Mucosa of gallbladder (tissue), 1 donor: ENCODE measurements at regions not wholly inside any gene's neighbourhood (a gene's known extent, or its start where the extent isn't known, plus 50 kb on each side); places are given as distances from the start of the nearest gene placed in this dataset.
"Not testable (repeated sequence)": the region's sequence is repeated elsewhere in the genome, so short reads cannot be mapped to it uniquely, and the experiment has no call there.

ENCODE experiments used
- DNase-seq: peaks from one replicate; pipeline ENCODE4 v3.0.0-alpha.2; 2020; ENCODE audit warnings: low spot score
- donor health status: DM: no; HTN: no; CAD: no.

- no peak for DNase-seq
Measured at GRCh38 chr9:115665519-115665918, 488.1 kb upstream of the PAPPA start.

GRCh38 chr9:115668521-115668920 lies 485.1 kb upstream of the PAPPA start:
- no peak for DNase-seq

- no peak for DNase-seq
Measured at GRCh38 chr9:115671236-115671962, 482.2 kb upstream of the PAPPA start.

- no peak for DNase-seq
Measured at GRCh38 chr9:115671963-115672305, 481.7 kb upstream of the PAPPA start.

GRCh38 chr9:115672477-115673316 lies 480.9 kb upstream of the PAPPA start:
- no peak for DNase-seq

- DNase-seq = no peak
Measured at GRCh38 chr9:115673599-115673998, 480.0 kb upstream of the PAPPA start.

GRCh38 chr9:115674091-115674490 lies 479.5 kb upstream of the PAPPA start:
- no peak for DNase-seq

GRCh38 chr9:115675834-115676233 lies 477.8 kb upstream of the PAPPA start:
- no peak for DNase-seq

GRCh38 chr9:115680231-115680630 lies 473.4 kb upstream of the PAPPA start:
- DNase-seq = no peak

- DNase-seq = no peak
Measured at GRCh38 chr9:115681585-115681984, 472.0 kb upstream of the PAPPA start.

- DNase-seq = no peak
Measured at GRCh38 chr9:115686069-115686468, 467.5 kb upstream of the PAPPA start.

- DNase-seq = no peak
Measured at GRCh38 chr9:115687356-115687755, 466.2 kb upstream of the PAPPA start.

GRCh38 chr9:115689331-115689730 lies 464.3 kb upstream of the PAPPA start:
- no peak for DNase-seq

GRCh38 chr9:115690786-115691496 lies 462.6 kb upstream of the PAPPA start:
- no peak for DNase-seq

GRCh38 chr9:115691693-115692092 lies 461.9 kb upstream of the PAPPA start:
- no peak for DNase-seq

GRCh38 chr9:115692868-115693267 lies 460.7 kb upstream of the PAPPA start:
- not testable (repeated sequence) for DNase-seq

- no peak for DNase-seq
Measured at GRCh38 chr9:115694014-115694413, 459.6 kb upstream of the PAPPA start.

GRCh38 chr9:115694991-115695390 lies 458.6 kb upstream of the PAPPA start:
- no peak for DNase-seq

GRCh38 chr9:115712981-115713380 lies 440.6 kb upstream of the PAPPA start:
- DNase-seq = no peak

GRCh38 chr9:115715666-115716065 lies 437.9 kb upstream of the PAPPA start:
- no peak for DNase-seq

- no peak for DNase-seq
Measured at GRCh38 chr9:115717298-115717697, 436.3 kb upstream of the PAPPA start.

GRCh38 chr9:115717711-115718173 lies 435.8 kb upstream of the PAPPA start:
- DNase-seq = no peak

- no peak for DNase-seq
Measured at GRCh38 chr9:115730396-115730795, 423.2 kb upstream of the PAPPA start.
